CD4-positive, alpha-beta T cell (primary cell): ENCODE measurements at regions not wholly inside any gene's neighbourhood (a gene's known extent, or its start where the extent isn't known, plus 50 kb on each side); places are given as distances from the start of the nearest gene placed in this dataset.

ENCODE experiments used
- ATAC-seq: fragments of 200-7000 bp; cut with Tn5 transposase; one replicate; pipeline ENCODE4 v1.10.0; 2022; ENCODE audit warnings: mild to moderate bottlenecking; ENCODE audit not compliant: poor library complexity
- CTCF ChIA-PET: fragments of 350-600 bp; sonication (Branson Sonifier 250); formaldehyde crosslinking; loops from one replicate; lab custom pipeline; 2021; ENCODE audit warnings: antibody characterized with exemption, inconsistent platforms; lab: Charles Lee
- POLR2A ChIA-PET: fragments of 350-600 bp; sonication (Branson Sonifier 250); formaldehyde crosslinking; loops from one replicate; lab custom pipeline; 2021; ENCODE audit warnings: antibody characterized with exemption, inconsistent platforms; lab: Charles Lee
- DNase-seq, 14 experiments: peaks; one replicate each; pipeline ENCODE4 v3.0.0-alpha.2; 2013 to 2020; ENCODE audit warnings: mixed read lengths in 2 of 14
- H3K27ac ChIP-seq, 2 donors: one replicate each; pipeline versions ENCODE4 v1.5.1 to v1.7.0; 2013; ENCODE audit warnings: low read length in 2 of 2, low read depth in 1 of 2, mild to moderate bottlenecking in 1 of 2
- H3K27me3 ChIP-seq, 2 experiments: 1 replicate in 1 of 2; 2 replicates in 1 of 2; pipeline versions ENCODE4 v1.6.1 to v1.7.0; 2013; ENCODE audit warnings: low read length in 2 of 2, control low read depth in 1 of 2, mild to moderate bottlenecking in 1 of 2, moderate library complexity in 1 of 2; ENCODE audit not compliant: insufficient read depth in 2 of 2, control insufficient read depth in 1 of 2
- H3K36me3 ChIP-seq: one replicate; pipeline ENCODE4 v1.6.1; 2013; ENCODE audit warnings: low read length, control low read depth; ENCODE audit not compliant: insufficient read depth
- H3K4me1 ChIP-seq: one replicate; pipeline ENCODE4 v1.6.1; 2013; ENCODE audit warnings: low read length, control low read depth; ENCODE audit not compliant: insufficient read depth
- H3K4me3 ChIP-seq: one replicate; pipeline ENCODE4 v1.5.1; 2013; ENCODE audit warnings: mild to moderate bottlenecking, low read length, moderate library complexity
- H3K9me3 ChIP-seq, 2 experiments: 1 replicate in 1 of 2; 2 replicates in 1 of 2; pipeline versions ENCODE4 v1.6.1 to v1.7.0; 2013; ENCODE audit warnings: low read length in 2 of 2, mild to moderate bottlenecking in 2 of 2, control low read depth in 1 of 2, moderate library complexity in 1 of 2; ENCODE audit not compliant: control insufficient read depth in 1 of 2, insufficient read depth in 1 of 2
- H3K27ac Mint-ChIP-seq: one replicate; pipeline ENCODE4 v1.8.0; 2020; ENCODE audit warnings: mixed read lengths
- H3K27me3 Mint-ChIP-seq: one replicate; pipeline ENCODE4 v1.8.0; 2021; ENCODE audit warnings: mixed read lengths
- H3K36me3 Mint-ChIP-seq: one replicate; pipeline ENCODE4 v1.8.0; 2021; ENCODE audit warnings: low read depth, mixed read lengths
- H3K4me1 Mint-ChIP-seq: one replicate; pipeline ENCODE4 v1.8.0; 2021; ENCODE audit warnings: low read depth, mixed read lengths
- H3K4me3 Mint-ChIP-seq: one replicate; pipeline ENCODE4 v1.8.0; 2020; ENCODE audit warnings: mild to moderate bottlenecking, mixed read lengths
- H3K9me3 Mint-ChIP-seq: one replicate; pipeline ENCODE4 v1.8.0; 2020; ENCODE audit warnings: mixed read lengths
- intact Hi-C, 2 experiments: fragments of 100-400 bp; cut with DNase I in 1 of 2; cut with micrococcal nuclease in 1 of 2; formaldehyde crosslinking; loops; one replicate each; pipeline versions ENCODE4 v1.15.1 to v1.9.0; 2023 to 2025; cut with DNase I, micrococcal nuclease
- TF ChIP-seq, protein P1 (sequence below): fragments of 200-600 bp; IDR thresholded peaks from one replicate; pipeline ENCODE4 v1.8.0; 2022; ENCODE audit warnings: antibody characterized with exemption, mild to moderate bottlenecking

DNA sequence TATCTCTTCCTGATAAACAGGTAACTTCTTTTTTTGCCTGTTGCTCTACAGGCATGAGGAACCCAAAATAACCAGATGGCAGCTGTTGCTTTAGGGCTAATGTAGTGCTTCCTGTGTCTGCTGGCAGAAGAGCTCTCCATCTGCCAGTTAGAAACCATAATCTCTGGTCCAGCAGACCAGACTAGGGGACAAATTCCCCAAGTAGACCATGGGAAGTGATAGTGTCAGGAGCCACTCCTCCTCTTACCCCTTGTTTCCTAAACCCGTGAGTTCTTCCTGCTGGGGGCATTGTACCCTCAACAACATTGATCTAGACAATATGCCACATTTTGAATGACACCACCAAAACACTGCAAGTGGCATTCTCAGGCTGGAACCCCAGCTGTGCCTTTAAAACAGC, 135.9 kb downstream of the DLEU7 start:
- Mint-ChIP-seq H3K9me3 (no peaks in the 10 kb centered on the region), H3K27ac (no peak overlapping the region), H3K36me3 (no peaks in the 10 kb centered on the region), H3K4me3 (no peak overlapping the region), H3K4me1 (no peaks in the 10 kb centered on the region), H3K27me3 (no peaks in the 10 kb centered on the region)
- TF ChIP-seq, protein P1, sequence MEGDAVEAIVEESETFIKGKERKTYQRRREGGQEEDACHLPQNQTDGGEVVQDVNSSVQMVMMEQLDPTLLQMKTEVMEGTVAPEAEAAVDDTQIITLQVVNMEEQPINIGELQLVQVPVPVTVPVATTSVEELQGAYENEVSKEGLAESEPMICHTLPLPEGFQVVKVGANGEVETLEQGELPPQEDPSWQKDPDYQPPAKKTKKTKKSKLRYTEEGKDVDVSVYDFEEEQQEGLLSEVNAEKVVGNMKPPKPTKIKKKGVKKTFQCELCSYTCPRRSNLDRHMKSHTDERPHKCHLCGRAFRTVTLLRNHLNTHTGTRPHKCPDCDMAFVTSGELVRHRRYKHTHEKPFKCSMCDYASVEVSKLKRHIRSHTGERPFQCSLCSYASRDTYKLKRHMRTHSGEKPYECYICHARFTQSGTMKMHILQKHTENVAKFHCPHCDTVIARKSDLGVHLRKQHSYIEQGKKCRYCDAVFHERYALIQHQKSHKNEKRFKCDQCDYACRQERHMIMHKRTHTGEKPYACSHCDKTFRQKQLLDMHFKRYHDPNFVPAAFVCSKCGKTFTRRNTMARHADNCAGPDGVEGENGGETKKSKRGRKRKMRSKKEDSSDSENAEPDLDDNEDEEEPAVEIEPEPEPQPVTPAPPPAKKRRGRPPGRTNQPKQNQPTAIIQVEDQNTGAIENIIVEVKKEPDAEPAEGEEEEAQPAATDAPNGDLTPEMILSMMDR = no peak
- POLR2A ChIA-PET = no interaction called here
- no peak for ATAC-seq
- no peak for DNase-seq
- no peaks in the 10 kb centered on the region for H3K9me3 ChIP-seq
- H3K4me3 ChIP-seq = no peak overlapping the region
- no peaks in the 10 kb centered on the region for H3K36me3 ChIP-seq
- intact Hi-C loops = no loop called here
- CTCF ChIA-PET = no interaction called here
- no peaks in the 10 kb centered on the region for H3K27me3 ChIP-seq
- no peak overlapping the region for H3K27ac ChIP-seq
- no peaks in the 10 kb centered on the region for H3K4me1 ChIP-seq

DNA sequence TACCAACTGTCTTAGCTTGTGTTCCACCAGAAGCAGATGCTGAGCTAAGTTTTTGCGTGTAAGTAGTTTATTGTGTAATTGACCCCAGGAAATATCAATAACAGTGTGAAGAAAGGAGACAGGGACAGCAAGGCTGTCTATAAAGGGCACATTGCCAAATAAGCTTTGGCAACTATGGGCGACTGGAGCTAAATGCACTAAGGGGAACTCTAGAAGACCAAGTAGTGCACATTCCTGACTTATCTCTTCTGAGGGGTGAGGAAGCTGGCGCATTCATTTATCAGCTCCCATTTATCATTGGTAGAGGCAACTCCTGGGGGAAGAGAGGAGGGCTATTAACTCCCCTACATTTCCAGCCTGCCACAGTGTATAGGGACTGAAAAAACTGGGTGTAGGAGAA, 135.0 kb downstream of the DLEU7 start:
- no peak overlapping the region for H3K4me3 ChIP-seq
- ATAC-seq (no peak), DNase-seq (no peak)
- peaks cover under 1% of the 10 kb centered on the region for H3K4me1 ChIP-seq
- Mint-ChIP-seq H3K36me3 (no peaks in the 10 kb centered on the region), H3K9me3 (no peaks in the 10 kb centered on the region), H3K27ac (no peak overlapping the region), H3K27me3 (no peaks in the 10 kb centered on the region), H3K4me1 (peaks cover under 1% of the 10 kb centered on the region), H3K4me3 (no peak overlapping the region)
- H3K9me3 ChIP-seq = no peaks in the 10 kb centered on the region
- intact Hi-C loops = no loop called here
- ChIA-PET CTCF (no interaction called here), POLR2A (no interaction called here)
- H3K27ac ChIP-seq = no peak overlapping the region
- H3K27me3 ChIP-seq = no peaks in the 10 kb centered on the region
- H3K36me3 ChIP-seq = no peaks in the 10 kb centered on the region
- TF ChIP-seq, protein P1 = no peak

DNA sequence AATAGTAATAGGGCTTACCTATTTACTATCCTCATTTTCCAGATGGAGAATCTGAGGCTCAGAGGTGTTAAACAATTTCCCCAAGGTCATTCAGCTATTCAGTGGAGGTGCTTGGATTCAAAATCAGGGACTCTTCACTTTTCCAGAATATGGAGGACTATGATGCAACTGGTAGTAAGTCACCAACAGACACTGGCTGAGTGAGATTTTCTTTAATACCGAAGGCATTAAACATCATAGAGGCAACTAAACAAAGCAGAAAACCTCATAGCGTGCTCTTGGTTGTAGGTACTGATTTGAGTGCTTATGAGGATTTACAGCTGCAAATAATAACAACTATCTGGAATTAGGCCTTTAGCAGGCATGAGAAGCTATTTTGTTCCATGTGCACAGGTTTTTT, 134.4 kb downstream of the DLEU7 start:
- POLR2A ChIA-PET = no interaction called here
- CTCF ChIA-PET = no interaction called here
- TF ChIP-seq, protein P1 = no peak
- H3K4me3 Mint-ChIP-seq = no peak overlapping the region
- peaks cover 6% of the 10 kb centered on the region for H3K4me1 Mint-ChIP-seq
- Histone ChIP-seq H3K27ac (no peak overlapping the region), H3K36me3 (no peaks in the 10 kb centered on the region), H3K9me3 (no peaks in the 10 kb centered on the region), H3K27me3 (no peaks in the 10 kb centered on the region), H3K4me3 (no peak overlapping the region), H3K4me1 (peaks cover 7% of the 10 kb centered on the region)
- intact Hi-C loops = no loop called here
- no peaks in the 10 kb centered on the region for H3K9me3 Mint-ChIP-seq
- ATAC-seq (no peak), DNase-seq (no peak)
- H3K27ac Mint-ChIP-seq = no peak overlapping the region
- H3K27me3 Mint-ChIP-seq = no peaks in the 10 kb centered on the region
- H3K36me3 Mint-ChIP-seq = no peaks in the 10 kb centered on the region
